GM20431 (cell line): ENCODE measurements at regions not wholly inside any gene's neighbourhood (a gene's known extent, or its start where the extent isn't known, plus 50 kb on each side); places are given as distances from the start of the nearest gene placed in this dataset.

Experiments
- in situ Hi-C: fragments of 300-500 bp; cut with MseI, MboI; formaldehyde crosslinking; loops from one replicate; pipeline ENCODE4 v1.15.0; 2020; ENCODE audit warnings: low sequenced_read_pairs; ENCODE audit not compliant: unreplicated experiment

GRCh38 chr12:107264667-107265066, 171.3 kb upstream of the CRY1 start:
- in situ Hi-C loops, result no loop called here

- in situ Hi-C loops, result no loop called here
Observed at GRCh38 chr12:107267604-107268003, 174.3 kb upstream of the CRY1 start.

- in situ Hi-C loops, result no loop called here
Observed at GRCh38 chr12:107271523-107271922, 178.2 kb upstream of the CRY1 start.

GRCh38 chr12:107275530-107275929, 182.2 kb upstream of the CRY1 start:
- in situ Hi-C loops, result no loop called here

- in situ Hi-C loops, result no loop called here
Observed at GRCh38 chr12:107277855-107278254, 184.5 kb upstream of the CRY1 start.

- in situ Hi-C loops, result no loop called here
Observed at GRCh38 chr12:107282628-107283027, 189.3 kb upstream of the CRY1 start.

GRCh38 chr12:107283652-107284051, 190.3 kb upstream of the CRY1 start:
- in situ Hi-C loops, result no loop called here

GRCh38 chr12:107284692-107285091, 191.3 kb upstream of the CRY1 start:
- in situ Hi-C loops, result no loop called here

- in situ Hi-C loops, result no loop called here
Observed at GRCh38 chr12:107287436-107288413, 194.4 kb upstream of the CRY1 start.

GRCh38 chr12:107288414-107289127, 195.2 kb upstream of the CRY1 start:
- in situ Hi-C loops, result no loop called here

GRCh38 chr12:107291018-107291417, 197.7 kb upstream of the CRY1 start:
- in situ Hi-C loops, result no loop called here

GRCh38 chr12:107296681-107297089, 203.3 kb upstream of the CRY1 start:
- in situ Hi-C loops, result no loop called here

- in situ Hi-C loops, result no loop called here
Observed at GRCh38 chr12:107302649-107303341, 209.4 kb upstream of the CRY1 start.

- in situ Hi-C loops, result no loop called here
Observed at GRCh38 chr12:107304588-107305532, 211.5 kb upstream of the CRY1 start.

GRCh38 chr12:107306141-107306659, 212.9 kb upstream of the CRY1 start:
- in situ Hi-C loops, result no loop called here

GRCh38 chr12:107308310-107308709, 215.0 kb upstream of the CRY1 start:
- in situ Hi-C loops, result no loop called here

- in situ Hi-C loops, result no loop called here
Observed at GRCh38 chr12:107309020-107309419, 215.7 kb upstream of the CRY1 start.

- in situ Hi-C loops, result no loop called here
Observed at GRCh38 chr12:107310621-107311020, 217.3 kb upstream of the CRY1 start.

- in situ Hi-C loops, result no loop called here
Observed at GRCh38 chr12:107311682-107312081, 218.3 kb upstream of the CRY1 start.
